Stomach (tissue), 8 donors: ENCODE measurements at regions not wholly inside any gene's neighbourhood (a gene's known extent, or its start where the extent isn't known, plus 50 kb on each side); places are given as distances from the start of the nearest gene placed in this dataset.

Experiments used
- DNase-seq, 2 donors: peaks; one replicate each; pipeline versions ENCODE4 v3.0.0 to v3.0.0-alpha.2; 2013 to 2019
- H3K27ac ChIP-seq, 5 donors: fragments of 200-600 bp in 4 of 5; sonication (generic) in 4 of 5; one replicate each; pipeline ENCODE4 v1.5.1; 2013 to 2019; ENCODE audit warnings: mild to moderate bottlenecking in 1 of 5, moderate library complexity in 1 of 5
- H3K27me3 ChIP-seq, 3 donors: fragments of 200-600 bp; sonication (generic); one replicate each; pipeline ENCODE4 v1.5.1; 2017 to 2019; ENCODE audit warnings: mixed run types in 1 of 3
- H3K36me3 ChIP-seq, 4 donors: fragments of 200-600 bp; sonication (generic); 1 replicate in 3 of 4; 2 replicates in 1 of 4; pipeline ENCODE4 v1.5.1; 2016 to 2019
- H3K4me1 ChIP-seq, 4 donors: fragments of 200-600 bp; sonication (generic); one replicate each; pipeline ENCODE4 v1.5.1; 2016 to 2019
- H3K4me3 ChIP-seq, 4 donors: fragments of 200-600 bp; sonication (generic) in 3 of 4; one replicate each; pipeline ENCODE4 v1.5.1; 2016 to 2019; ENCODE audit warnings: mild to moderate bottlenecking in 1 of 4
- H3K9me3 ChIP-seq, 4 donors: fragments of 200-600 bp; sonication (generic); one replicate each; pipeline ENCODE4 v1.5.1; 2016 to 2019
- CTCF ChIP-seq, 7 experiments: fragments of 450-650 bp in 4 of 7; fragments of 200-600 bp in 3 of 7; sonication (generic) in 3 of 7; IDR thresholded peaks; one replicate each; pipeline ENCODE4 v1.5.1; 2016 to 2019; ENCODE audit warnings: antibody characterized with exemption in 7 of 7, control low read depth in 2 of 7, mild to moderate bottlenecking in 1 of 7
- EP300 ChIP-seq: sonication (generic); formaldehyde crosslinking; IDR thresholded peaks from one replicate; pipeline ENCODE4 v1.6.1; 2017; ENCODE audit warnings: antibody characterized with exemption
- POLR2A ChIP-seq, 4 donors: fragments of 450-650 bp; IDR thresholded peaks; one replicate each; pipeline ENCODE4 v1.6.1; 2016; ENCODE audit warnings: antibody characterized with exemption in 4 of 4, control low read depth in 2 of 4, mild to moderate bottlenecking in 1 of 4, moderate library complexity in 1 of 4
- POLR2AphosphoS5 ChIP-seq, 3 donors: sonication (generic); formaldehyde crosslinking; IDR thresholded peaks; one replicate each; pipeline ENCODE4 v1.6.1; 2016; ENCODE audit warnings: antibody characterized with exemption in 3 of 3
- WGBS, 5 donors: extraction: QIAGEN DNeasy Blood & Tissue Kit in 3 of 5; methylation state at CpG; one replicate each; pipeline versions ENCODE4 v1.1.5 to v1.1.7; 2013 to 2018; 5-methylcytosine and 5-hydroxymethylcytosine counted together
- intact Hi-C: fragments of 100-400 bp; cut with DNase I; formaldehyde crosslinking; loops from one replicate; pipeline ENCODE4 v1.15.1; 2023; ENCODE audit warnings: low total_unique reads
- donor health status: healthy with polysubstance abuse.
- donor health status: Bipolar disorder and iron deficiency.
- donor health status: healthy.

- intact Hi-C loops: no loop called here
- TF ChIP-seq CTCF (IDR thresholded peaks at IDR 0.05) (no peak), POLR2A (IDR thresholded peaks at IDR 0.05) (no peak), POLR2AphosphoS5 (IDR thresholded peaks at IDR 0.05) (no peak), EP300 (no peak)
- WGBS, 5 donors: 79 to 87% (median 84%) methylated on average over 6 to 7 of the region's 7 CpGs
- DNase-seq: no peak
- Histone ChIP-seq H3K27ac (no peak overlapping the region), H3K4me1 (no peaks in the 10 kb centered on the region), H3K9me3 (no peaks in the 10 kb centered on the region), H3K4me3 (no peak overlapping the region), H3K27me3 (peaks cover 0 to 22% (median 0%) of the 10 kb centered on the region in 3 donors), H3K36me3 (no peaks in the 10 kb centered on the region)
Measured at GRCh38 chr20:48150568-48150967, 365.3 kb upstream of the SULF2 start.

- Histone ChIP-seq H3K27ac (no peak overlapping the region), H3K36me3 (no peaks in the 10 kb centered on the region)
- no peak for TF ChIP-seq POLR2AphosphoS5 (IDR thresholded peaks at IDR 0.05)
- TF ChIP-seq POLR2A (IDR thresholded peaks at IDR 0.05): no peak
- TF ChIP-seq CTCF (IDR thresholded peaks at IDR 0.05): no peak
- no peak for TF ChIP-seq EP300
Measured at GRCh38 chr20:48149902-48150301, 364.6 kb upstream of the SULF2 start.

DNA sequence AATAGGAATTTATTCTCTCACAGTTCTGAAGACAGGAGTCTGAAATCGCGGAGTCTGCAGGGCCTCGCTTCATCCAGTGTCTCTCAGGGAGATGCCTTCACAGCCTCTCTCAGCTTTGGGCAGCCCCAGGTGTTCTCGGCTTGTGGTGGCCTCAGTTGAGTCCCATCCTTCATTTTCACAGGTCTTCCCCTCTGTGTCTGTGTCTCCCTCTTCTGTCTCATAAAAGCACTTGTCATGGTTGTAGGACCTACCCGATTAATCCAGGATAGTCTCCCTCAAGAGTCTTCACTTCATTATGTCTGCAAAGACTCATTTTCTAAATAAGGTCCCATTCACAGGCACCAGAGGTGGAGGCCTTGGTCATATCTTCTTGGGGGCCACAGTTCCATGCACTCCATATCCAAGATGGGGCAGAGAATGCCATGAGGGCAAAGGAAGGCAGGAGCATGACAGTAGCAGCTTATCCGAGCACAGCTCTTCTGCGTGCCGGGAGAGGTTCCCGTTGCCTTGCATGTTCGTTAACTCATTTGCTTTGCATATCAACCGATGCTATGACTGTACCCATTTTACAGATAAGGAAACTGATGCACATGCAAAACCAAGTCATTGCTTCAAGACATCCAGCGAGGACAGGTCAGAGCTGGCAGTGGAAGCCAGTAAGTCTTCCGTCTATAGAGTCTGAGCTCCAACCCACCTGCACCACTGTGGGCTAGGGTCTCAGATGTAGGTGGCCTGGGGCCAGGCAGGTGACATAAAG, 363.8 kb upstream of the SULF2 start:
- Histone ChIP-seq H3K27ac (no peak overlapping the region), H3K4me3 (no peak overlapping the region), H3K9me3 (no peaks in the 10 kb centered on the region), H3K27me3 (peaks cover 0 to 22% (median 0%) of the 10 kb centered on the region in 3 donors), H3K36me3 (no peaks in the 10 kb centered on the region), H3K4me1 (no peaks in the 10 kb centered on the region)
- DNase-seq: no peak
- TF ChIP-seq POLR2AphosphoS5 (IDR thresholded peaks at IDR 0.05) (no peak), CTCF (IDR thresholded peaks at IDR 0.05) (no peak), POLR2A (IDR thresholded peaks at IDR 0.05) (no peak), EP300 (no peak)
- intact Hi-C loops: no loop called here
- 65 to 95% (median 93%) methylated on average over 13 of the region's 13 CpGs for WGBS, 5 donors

More at GRCh38 chr20:48149902-48150301, 364.6 kb upstream of the SULF2 start:
- H3K4me1 ChIP-seq: no peaks in the 10 kb centered on the region
- no peaks in the 10 kb centered on the region for H3K9me3 ChIP-seq
- H3K27me3 ChIP-seq: peaks cover 0 to 22% (median 0%) of the 10 kb centered on the region in 3 donors
- intact Hi-C loops: no loop called here
- no peak for DNase-seq
- no peak overlapping the region for H3K4me3 ChIP-seq
- 79 to 88% (median 82%) methylated on average over 15 of the region's 15 CpGs for WGBS, 5 donors

- no peaks in the 10 kb centered on the region for H3K36me3 ChIP-seq
- DNase-seq: no peak
- no peaks in the 10 kb centered on the region for H3K9me3 ChIP-seq
- H3K27ac ChIP-seq: no peak overlapping the region
- no peak overlapping the region for H3K4me3 ChIP-seq
- peaks cover 0 to 17% (median 0%) of the 10 kb centered on the region in 3 donors for H3K27me3 ChIP-seq
- intact Hi-C loops: no loop called here
- H3K4me1 ChIP-seq: no peaks in the 10 kb centered on the region
- 90 to 97% (median 95%) methylated on average over 3 of the region's 3 CpGs for WGBS, 5 donors
- TF ChIP-seq POLR2AphosphoS5 (IDR thresholded peaks at IDR 0.05) (no peak), EP300 (no peak)
Measured at GRCh38 chr20:48148020-48148419, 362.7 kb upstream of the SULF2 start.

GRCh38 chr20:48147311-48147710, 362.0 kb upstream of the SULF2 start:
- WGBS, 5 donors: 80 to 85% (median 82%) methylated on average over 10 of the region's 10 CpGs

More at GRCh38 chr20:48147311-48147710, 362.0 kb upstream of the SULF2 start:
- intact Hi-C loops: no loop called here
- no peaks in the 10 kb centered on the region for H3K9me3 ChIP-seq
- H3K27ac ChIP-seq: no peak overlapping the region
- peaks cover 0 to 12% (median 0%) of the 10 kb centered on the region in 3 donors for H3K27me3 ChIP-seq
- H3K4me3 ChIP-seq: no peak overlapping the region
- H3K4me1 ChIP-seq: no peaks in the 10 kb centered on the region
- TF ChIP-seq CTCF (IDR thresholded peaks at IDR 0.05) (no peak), POLR2AphosphoS5 (IDR thresholded peaks at IDR 0.05) (no peak), POLR2A (IDR thresholded peaks at IDR 0.05) (no peak), EP300 (no peak)
- DNase-seq: no peak
- H3K36me3 ChIP-seq: no peaks in the 10 kb centered on the region
